ENCODE measurements at regions not wholly inside any gene's neighbourhood (a gene's known extent, or its start where the extent isn't known, plus 50 kb on each side); places are given as distances from the start of the nearest gene placed in this dataset.

- DNase-seq = no peak
These were observed 148.4 kb upstream of the VCX3A start for GRCh38 chrX:6683353-6683752.

DNA sequence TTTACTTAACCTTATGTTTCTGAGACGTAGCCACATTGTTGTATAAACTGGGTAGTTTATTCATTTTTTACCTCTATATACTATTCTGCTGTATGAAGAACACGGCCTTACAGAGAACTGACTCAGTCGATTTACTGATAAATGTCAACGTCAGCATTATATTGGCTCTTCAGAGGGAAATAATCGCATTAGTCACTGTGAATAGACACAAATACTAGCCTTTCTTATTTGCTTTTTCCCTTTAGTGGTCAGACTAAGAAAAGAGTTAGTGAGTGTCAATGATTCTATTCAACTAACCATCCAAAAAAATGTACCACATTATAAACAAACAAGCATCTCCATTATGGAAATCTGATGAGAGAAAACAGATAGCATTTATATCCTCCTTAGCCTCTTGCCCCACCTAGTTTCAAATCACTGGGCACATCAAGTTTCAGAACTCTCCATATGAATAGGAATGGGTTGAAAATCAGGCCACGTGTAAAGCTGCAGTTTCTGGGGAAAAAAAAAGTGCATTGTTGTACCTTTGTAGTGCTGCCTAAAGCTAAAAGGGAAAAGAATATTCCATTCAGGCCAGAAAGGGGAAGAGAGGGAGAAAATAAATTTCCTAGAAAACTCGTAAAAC lies 146.7 kb upstream of the VCX3A start:
- no peak for DNase-seq

DNA sequence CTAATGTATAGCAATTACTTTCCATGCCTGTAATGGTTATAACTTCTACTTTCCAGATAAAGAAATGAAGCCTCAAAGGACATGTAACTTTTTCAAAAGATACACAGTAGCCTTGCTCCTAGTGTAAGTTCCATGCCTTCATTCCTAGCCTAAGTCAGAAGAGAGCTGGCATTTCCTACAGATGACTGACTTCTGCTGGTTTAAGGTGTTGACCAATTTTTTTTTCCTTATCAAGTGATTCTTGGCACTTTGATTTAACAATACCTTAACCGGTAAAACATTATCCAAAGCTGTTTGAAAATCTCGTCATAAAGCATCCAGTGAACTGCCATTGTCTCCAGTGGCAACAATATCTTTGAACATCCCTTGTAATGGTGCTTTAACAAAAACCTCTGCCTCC lies 145.1 kb upstream of the VCX3A start:
- DNase-seq = no peak

DNA sequence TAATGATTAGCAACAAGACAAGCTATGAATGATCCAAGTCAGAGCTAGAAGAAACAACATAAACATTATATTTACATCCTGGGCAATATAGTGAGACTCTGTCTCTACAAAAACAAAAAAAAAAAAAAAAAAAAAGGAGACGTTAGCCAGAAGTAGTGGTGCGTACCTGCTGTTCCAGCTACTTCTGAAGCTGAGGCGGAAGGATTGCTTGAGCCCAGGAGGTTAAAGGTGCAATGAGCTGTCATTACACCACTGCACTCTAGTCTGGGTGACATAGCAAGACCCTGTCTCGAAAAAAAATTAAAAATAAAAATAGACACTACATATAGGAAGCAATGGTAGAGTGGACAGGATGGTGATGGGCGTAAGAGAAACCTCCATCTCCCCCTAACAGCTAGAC lies 144.6 kb upstream of the VCX3A start:
- DNase-seq = no peak

- DNase-seq = no peak
These were observed 143.4 kb upstream of the VCX3A start for GRCh38 chrX:6678313-6678712.

DNA sequence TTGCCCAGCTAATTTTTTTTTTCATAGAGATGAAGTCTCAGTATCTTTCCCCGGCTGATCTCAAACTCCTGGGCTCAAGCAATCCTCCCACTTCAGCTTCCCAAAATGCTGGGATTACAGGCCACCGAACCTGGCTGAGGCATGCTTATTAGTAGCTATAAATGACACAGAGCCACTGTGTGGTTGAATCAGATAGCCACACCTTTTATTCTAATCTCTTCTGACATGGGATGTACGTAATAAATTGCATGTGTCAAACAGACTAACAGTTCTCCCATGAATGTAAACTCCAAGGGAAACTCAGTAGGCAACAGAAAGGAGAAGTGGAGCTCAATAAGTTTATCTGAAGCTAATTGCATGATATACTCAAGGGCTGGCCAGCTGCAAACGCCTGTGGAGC lies 139.8 kb upstream of the VCX3A start:
- DNase-seq = peak; percentile 57

DNA sequence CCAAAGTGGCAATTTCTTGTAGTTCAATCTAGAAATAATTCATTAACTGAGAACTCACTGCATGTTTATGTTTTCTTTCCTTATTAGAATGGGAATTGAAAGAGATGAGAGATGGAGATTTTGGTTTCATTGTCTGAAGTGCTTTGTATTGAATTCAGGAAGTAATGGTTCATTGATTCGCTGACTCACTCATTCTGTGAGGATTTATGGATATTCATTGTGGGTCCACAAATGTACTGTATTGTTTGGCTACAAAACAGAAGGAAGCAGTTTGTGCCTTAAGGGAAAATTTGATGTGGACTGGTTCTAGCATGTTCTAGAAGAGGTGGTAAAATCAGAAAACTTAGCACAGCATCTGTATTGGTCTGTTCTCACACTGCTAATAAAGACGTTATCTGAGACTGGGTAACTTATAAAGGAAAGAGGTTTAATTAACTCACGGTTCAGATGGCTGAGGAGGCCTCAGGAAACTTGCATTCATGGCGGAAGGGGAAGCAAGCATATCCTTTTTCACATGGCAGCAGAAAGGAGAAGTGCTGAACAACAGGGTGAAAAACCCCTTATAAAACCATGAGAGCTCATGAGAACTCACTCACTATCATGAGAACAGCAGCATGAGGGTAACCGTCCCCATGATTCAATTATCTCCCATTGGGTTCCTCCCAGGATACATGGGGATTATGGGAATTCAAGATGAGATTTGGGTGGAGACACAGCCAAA lies 132.3 kb upstream of the VCX3A start:
- DNase-seq = no peak

- no peak for DNase-seq
These were observed 131.7 kb upstream of the VCX3A start for GRCh38 chrX:6666624-6667023.

- no peak for DNase-seq
These were observed 126.8 kb upstream of the VCX3A start for GRCh38 chrX:6661736-6662135.

DNA sequence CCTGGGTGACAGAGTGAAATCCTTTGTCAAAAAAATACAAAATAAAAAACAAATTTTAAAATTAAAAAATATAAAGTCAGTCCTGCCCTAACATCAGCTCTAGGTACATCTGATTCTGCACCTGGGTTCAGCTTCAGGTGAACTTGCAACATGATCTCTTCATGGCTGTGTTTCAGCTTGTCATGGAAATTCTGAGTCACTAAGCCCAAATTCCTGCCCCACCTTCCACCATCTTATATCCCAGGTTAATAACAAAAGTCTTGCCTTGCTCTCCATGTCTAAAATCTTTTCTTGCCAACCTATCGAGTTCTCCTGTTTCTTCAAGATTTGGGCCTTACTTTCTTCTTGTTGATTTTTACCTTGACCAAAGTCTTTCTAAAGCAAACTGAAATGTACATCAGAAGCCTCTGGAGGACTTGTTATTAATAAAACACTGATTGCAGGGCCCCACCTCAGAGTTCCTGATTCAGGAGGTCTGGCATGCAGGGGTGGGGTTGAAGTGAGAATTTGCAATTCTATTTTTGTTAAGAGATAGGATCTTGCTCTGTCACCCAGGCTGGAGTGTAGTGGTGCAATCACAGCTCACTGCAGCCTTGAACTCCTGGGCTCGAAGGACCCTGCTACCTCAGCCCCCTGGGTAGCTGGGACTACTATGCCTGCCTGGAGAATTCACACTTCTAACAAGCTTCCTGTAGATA lies 125.8 kb upstream of the VCX3A start:
- no peak for DNase-seq

GRCh38 chrX:6645216-6645615 lies 110.3 kb upstream of the VCX3A start:
- no peak for DNase-seq

DNA sequence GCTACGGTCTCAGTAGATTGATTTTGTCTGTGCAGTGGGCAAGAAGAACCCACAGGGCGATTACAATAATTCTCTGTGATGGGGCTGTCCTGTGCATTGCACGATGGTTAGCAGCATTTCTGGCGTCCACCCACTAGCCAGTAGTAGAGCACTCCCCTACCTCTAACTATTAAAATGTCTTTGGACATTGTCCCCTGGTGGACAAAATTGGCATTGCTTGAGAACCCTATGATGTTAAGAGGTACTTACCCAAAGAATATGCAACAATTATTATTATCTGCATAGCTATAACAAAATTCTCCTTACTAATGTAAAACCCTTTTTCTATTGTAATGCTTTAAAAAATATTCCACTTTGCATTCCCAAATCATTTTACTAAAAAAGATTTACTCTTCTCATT lies 109.5 kb upstream of the VCX3A start:
- no peak for DNase-seq

DNA sequence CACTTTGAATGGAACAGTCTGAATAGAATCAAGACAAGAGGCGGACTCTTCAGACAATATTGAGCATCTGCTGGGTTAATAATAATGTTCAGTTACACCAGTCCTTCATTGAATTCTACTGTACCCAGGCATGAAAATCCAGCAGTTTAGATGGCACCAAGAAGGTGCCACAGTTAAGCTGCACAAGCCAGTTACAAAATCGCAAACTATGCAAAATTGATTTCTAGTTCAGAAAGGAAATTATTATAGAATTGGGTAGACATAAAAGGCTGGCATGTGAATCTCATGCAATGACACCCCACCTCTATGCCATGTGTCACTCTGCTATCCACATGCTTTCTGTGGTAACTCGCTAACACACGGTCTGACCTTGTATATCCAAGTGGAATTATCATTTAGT lies 105.8 kb upstream of the VCX3A start:
- no peak for DNase-seq

DNA sequence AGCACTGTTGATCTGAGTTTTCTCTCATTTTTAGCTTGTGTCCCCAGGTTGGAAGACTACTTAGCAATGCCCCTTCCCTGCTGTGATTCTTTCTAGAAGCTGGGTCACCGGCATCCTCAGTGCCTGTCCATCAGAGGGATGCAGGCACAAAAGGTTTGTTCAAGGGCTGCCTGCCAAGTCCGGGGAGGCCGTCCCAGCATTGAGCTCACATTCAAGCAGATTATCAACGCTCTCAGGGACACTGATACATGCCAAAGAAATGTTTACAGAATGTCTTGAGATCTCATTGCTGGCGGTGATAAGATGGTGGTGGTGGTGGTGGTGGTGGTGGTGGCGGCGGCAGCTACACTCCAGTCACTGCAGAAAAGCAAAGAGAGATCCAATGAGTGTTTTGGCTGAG lies 79.6 kb upstream of the VCX3A start:
- DNase-seq = no peak

DNA sequence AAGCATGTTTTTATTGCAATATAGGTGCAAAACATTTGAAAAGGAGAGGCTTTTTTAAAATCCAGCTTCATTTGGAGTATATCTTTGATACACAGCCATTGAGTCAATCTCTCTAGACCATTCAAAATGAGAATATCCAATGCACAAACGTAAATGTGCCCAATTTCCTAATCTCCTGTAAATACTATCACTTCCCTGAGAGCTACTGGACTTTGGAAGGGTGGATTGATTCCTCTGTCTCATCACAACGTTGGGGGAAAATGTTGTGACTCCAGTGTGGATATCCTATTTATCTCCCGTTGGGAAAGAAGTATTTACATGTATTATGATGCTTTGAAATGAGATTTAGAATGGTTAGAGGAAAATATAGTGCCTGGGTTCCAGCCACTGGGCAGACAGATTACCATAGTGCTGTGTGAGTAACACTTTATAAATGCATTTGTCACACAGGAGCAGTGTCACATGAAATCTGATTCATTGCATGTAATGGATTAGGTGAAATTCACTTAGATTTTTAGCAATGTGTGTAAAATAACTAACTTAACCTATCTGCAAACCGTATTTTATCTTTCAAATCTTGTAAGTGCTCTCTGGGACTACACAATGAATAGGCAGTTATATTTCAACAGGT lies 64.4 kb upstream of the VCX3A start:
- DNase-seq = no peak
